ENCODE measurements at regions not wholly inside any gene's neighbourhood (a gene's known extent, or its start where the extent isn't known, plus 50 kb on each side); places are given as distances from the start of the nearest gene placed in this dataset.
A peak's percentile ranks its signal among the peaks of the same experiment; 100 is the strongest.

DNA sequence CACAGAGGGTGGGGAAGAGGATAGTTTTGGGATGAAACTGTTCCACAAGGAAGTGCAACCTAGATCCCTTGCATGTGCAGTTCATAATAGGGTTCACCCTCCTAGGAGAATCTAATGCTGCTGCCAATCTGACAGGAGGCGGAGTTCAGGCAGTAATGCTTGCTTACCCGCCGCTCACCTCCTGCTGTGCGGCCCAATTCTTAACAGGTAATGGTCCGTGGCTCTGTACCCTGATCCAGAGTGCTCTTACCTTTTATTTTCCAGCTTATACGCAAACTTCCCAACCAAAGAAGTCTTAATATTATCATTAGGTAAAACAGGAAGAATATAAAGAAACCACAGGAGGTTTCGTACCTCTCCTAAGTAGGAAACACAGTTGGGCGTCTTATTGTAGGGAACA is 82.7 kb upstream of the CD302 start:
- ChIA-PET POLR2A (no interaction called here), CTCF (no interaction called here)
- Mint-ChIP-seq H3K4me3 (no peak overlapping the region), H3K27me3 (no peaks in the 10 kb centered on the region), H3K9me3 (no peaks in the 10 kb centered on the region), H3K4me1 (ENCODE audit: low read depth) (peaks cover 4% of the 10 kb centered on the region), H3K27ac (no peak overlapping the region), H3K36me3 (ENCODE audit: low read depth) (peaks cover 95% of the 10 kb centered on the region)
- Histone ChIP-seq H3K9me3 (ENCODE audit: control insufficient read depth in 1 of 2, insufficient read depth in 1 of 2, low read length in 2 of 2) (no peaks in the 10 kb centered on the region), H3K36me3 (ENCODE audit: insufficient read depth, low read length) (peaks cover 69% of the 10 kb centered on the region), H3K4me1 (ENCODE audit: insufficient read depth, low read length) (no peaks in the 10 kb centered on the region), H3K27me3 (ENCODE audit: control insufficient read depth in 1 of 2, insufficient read depth in 2 of 2, low read length in 2 of 2) (no peaks in the 10 kb centered on the region), H3K4me3 (ENCODE audit: low read length) (no peak overlapping the region), H3K27ac (ENCODE audit: low read depth in 1 of 2, low read length in 2 of 2) (no peak overlapping the region)
- TF ChIP-seq, protein P1, sequence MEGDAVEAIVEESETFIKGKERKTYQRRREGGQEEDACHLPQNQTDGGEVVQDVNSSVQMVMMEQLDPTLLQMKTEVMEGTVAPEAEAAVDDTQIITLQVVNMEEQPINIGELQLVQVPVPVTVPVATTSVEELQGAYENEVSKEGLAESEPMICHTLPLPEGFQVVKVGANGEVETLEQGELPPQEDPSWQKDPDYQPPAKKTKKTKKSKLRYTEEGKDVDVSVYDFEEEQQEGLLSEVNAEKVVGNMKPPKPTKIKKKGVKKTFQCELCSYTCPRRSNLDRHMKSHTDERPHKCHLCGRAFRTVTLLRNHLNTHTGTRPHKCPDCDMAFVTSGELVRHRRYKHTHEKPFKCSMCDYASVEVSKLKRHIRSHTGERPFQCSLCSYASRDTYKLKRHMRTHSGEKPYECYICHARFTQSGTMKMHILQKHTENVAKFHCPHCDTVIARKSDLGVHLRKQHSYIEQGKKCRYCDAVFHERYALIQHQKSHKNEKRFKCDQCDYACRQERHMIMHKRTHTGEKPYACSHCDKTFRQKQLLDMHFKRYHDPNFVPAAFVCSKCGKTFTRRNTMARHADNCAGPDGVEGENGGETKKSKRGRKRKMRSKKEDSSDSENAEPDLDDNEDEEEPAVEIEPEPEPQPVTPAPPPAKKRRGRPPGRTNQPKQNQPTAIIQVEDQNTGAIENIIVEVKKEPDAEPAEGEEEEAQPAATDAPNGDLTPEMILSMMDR (IDR thresholded peaks at IDR 0.05), result no peak
- ATAC-seq (ENCODE audit: poor library complexity), result no peak
- intact Hi-C loops (cut with DNase I, micrococcal nuclease), result no loop called here
- no peak for DNase-seq

DNA sequence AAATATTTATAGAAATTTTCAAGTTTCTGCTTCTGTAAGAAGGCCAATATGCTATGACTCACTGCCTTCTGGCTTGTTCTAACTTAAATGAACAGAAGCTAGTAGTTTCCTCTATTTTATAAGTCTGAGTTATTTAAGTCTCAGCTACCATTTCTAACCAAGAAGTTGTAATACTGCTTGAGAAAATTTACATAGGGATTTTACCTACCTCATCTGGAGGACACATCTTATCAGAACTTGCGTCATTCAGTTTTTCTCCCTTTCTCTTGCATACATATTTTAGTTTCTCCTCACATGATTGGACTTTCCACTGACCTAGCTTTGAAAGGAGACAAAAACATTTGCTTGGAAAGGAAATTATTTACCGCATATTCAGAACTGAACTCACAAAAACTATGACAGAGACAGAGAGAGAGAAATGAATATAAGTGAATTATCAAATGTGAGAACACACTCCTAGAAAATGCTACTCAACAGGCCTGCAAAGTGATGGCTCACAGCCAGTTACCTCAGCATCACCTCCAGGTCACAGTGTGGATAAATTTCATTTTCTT is 81.1 kb upstream of the CD302 start:
- ATAC-seq (ENCODE audit: poor library complexity) (no peak), DNase-seq (no peak)
- CTCF ChIA-PET, result interaction anchor here (0.8 kb wide), 1 partner anchor 16 kb away, joined by 3 read pairs; no protein-coding TSS in a partner anchor
- intact Hi-C loops (cut with DNase I, micrococcal nuclease), result no loop called here
- Histone ChIP-seq H3K27me3 (ENCODE audit: control insufficient read depth in 1 of 2, insufficient read depth in 2 of 2, low read length in 2 of 2) (no peaks in the 10 kb centered on the region), H3K9me3 (ENCODE audit: control insufficient read depth in 1 of 2, insufficient read depth in 1 of 2, low read length in 2 of 2) (no peaks in the 10 kb centered on the region), H3K4me3 (ENCODE audit: low read length) (no peak overlapping the region), H3K36me3 (ENCODE audit: insufficient read depth, low read length) (peaks cover 63% of the 10 kb centered on the region), H3K27ac (ENCODE audit: low read depth in 1 of 2, low read length in 2 of 2) (no peak overlapping the region), H3K4me1 (ENCODE audit: insufficient read depth, low read length) (no peaks in the 10 kb centered on the region)
- POLR2A ChIA-PET, result no interaction called here
- Mint-ChIP-seq H3K4me1 (ENCODE audit: low read depth) (peaks cover 4% of the 10 kb centered on the region), H3K36me3 (ENCODE audit: low read depth) (peaks cover 89% of the 10 kb centered on the region), H3K4me3 (no peak overlapping the region), H3K27me3 (no peaks in the 10 kb centered on the region), H3K9me3 (no peaks in the 10 kb centered on the region), H3K27ac (no peak overlapping the region)
- TF ChIP-seq, protein P1 (IDR thresholded peaks at IDR 0.05), result no peak

- no peaks in the 10 kb centered on the region for H3K27me3 ChIP-seq (ENCODE audit: control insufficient read depth in 1 of 2, insufficient read depth in 2 of 2, low read length in 2 of 2)
- DNase-seq (no peak), ATAC-seq (ENCODE audit: poor library complexity) (peak; percentile 65)
- H3K36me3 ChIP-seq (ENCODE audit: insufficient read depth, low read length), result peaks cover 66% of the 10 kb centered on the region
- no peaks in the 10 kb centered on the region for H3K27me3 Mint-ChIP-seq
- no peaks in the 10 kb centered on the region for H3K9me3 ChIP-seq (ENCODE audit: control insufficient read depth in 1 of 2, insufficient read depth in 1 of 2, low read length in 2 of 2)
- no peak overlapping the region for H3K27ac Mint-ChIP-seq
- peaks cover 4% of the 10 kb centered on the region for H3K4me1 Mint-ChIP-seq (ENCODE audit: low read depth)
- TF ChIP-seq, protein P1 (IDR thresholded peaks at IDR 0.05), result no peak
- POLR2A ChIA-PET, result interaction anchor here (1.0 kb wide), 1 partner anchor 29 kb away, joined by 4 read pairs; the partner anchor contains the start of gene LY75
- intact Hi-C loops (cut with DNase I, micrococcal nuclease), result no loop called here
- no peaks in the 10 kb centered on the region for H3K4me1 ChIP-seq (ENCODE audit: insufficient read depth, low read length)
- H3K4me3 Mint-ChIP-seq, result no peak overlapping the region
- peaks cover 87% of the 10 kb centered on the region for H3K36me3 Mint-ChIP-seq (ENCODE audit: low read depth)
- H3K27ac ChIP-seq (ENCODE audit: low read depth in 1 of 2, low read length in 2 of 2), result no peak overlapping the region
- CTCF ChIA-PET, result no interaction called here
- no peak overlapping the region for H3K4me3 ChIP-seq (ENCODE audit: low read length)
- no peaks in the 10 kb centered on the region for H3K9me3 Mint-ChIP-seq
Observed at GRCh38 chr2:159875083-159875482, 77.1 kb upstream of the CD302 start.
